WTC11 (cell line): ENCODE measurements at regions not wholly inside any gene's neighbourhood (a gene's known extent, or its start where the extent isn't known, plus 50 kb on each side); places are given as distances from the start of the nearest gene placed in this dataset.

ENCODE experiments used
- ATF3 ChIP-seq: sonication (generic); formaldehyde crosslinking; conservative IDR thresholded peaks from 2 replicates; pipeline ENCODE4 v1.8.1; 2022; ENCODE audit warnings: mild to moderate bottlenecking, missing genetic modification reagents
- CTCF ChIP-seq: fragments of 200-600 bp; IDR thresholded peaks from 2 replicates; pipeline ENCODE4 v1.8.0; 2022; ENCODE audit warnings: antibody characterized with exemption
- MLX ChIP-seq: sonication (generic); formaldehyde crosslinking; IDR thresholded peaks from 2 replicates; pipeline ENCODE4 v1.8.1; 2023; ENCODE audit warnings: mild to moderate bottlenecking, missing genetic modification reagents, moderate library complexity
- NR2C2 ChIP-seq: sonication (generic); formaldehyde crosslinking; IDR thresholded peaks from 2 replicates; pipeline ENCODE4 v1.8.0; 2022; ENCODE audit warnings: mild to moderate bottlenecking, missing genetic modification reagents
- SMAD4 ChIP-seq: sonication (generic); formaldehyde crosslinking; IDR thresholded peaks from 2 replicates; pipeline ENCODE4 v1.8.0; 2022; ENCODE audit warnings: mild to moderate bottlenecking, missing genetic modification reagents
- ZNF121 ChIP-seq: sonication (generic); formaldehyde crosslinking; IDR thresholded peaks from 2 replicates; pipeline ENCODE4 v1.8.0; 2023; ENCODE audit warnings: missing genetic modification reagents

GRCh38 chr21:24445517-24445916 lies 1161.8 kb downstream of the MRPL39 start:
- no peak for TF ChIP-seq ATF3
- no peak for TF ChIP-seq NR2C2 (CRISPR knock-in tag)
- TF ChIP-seq ZNF121 (CRISPR knock-in tag): no peak
- no peak for TF ChIP-seq MLX
- no peak for TF ChIP-seq CTCF
- no peak for TF ChIP-seq SMAD4
